ENCODE measurements at regions not wholly inside any gene's neighbourhood (a gene's known extent, or its start where the extent isn't known, plus 50 kb on each side); places are given as distances from the start of the nearest gene placed in this dataset.

- BruUV-seq (replicated peaks) = no TSS peak
- no peak for TF ChIP-seq MAX (IDR thresholded peaks at IDR 0.05)
- TF ChIP-seq ELF1 (IDR thresholded peaks at IDR 0.05; ENCODE audit: borderline replicate concordance, low read depth) = no peak
- no peak for TF ChIP-seq EZH2phosphoT487 (IDR thresholded peaks at IDR 0.05; ENCODE audit: borderline replicate concordance)
- TF ChIP-seq POLR2AphosphoS5 (IDR thresholded peaks at IDR 0.05; ENCODE audit: low read depth, low read length) = no peak
- no peak for TF ChIP-seq POLR2A (IDR thresholded peaks at IDR 0.05; ENCODE audit: borderline replicate concordance, extremely low read depth, insufficient read depth, insufficient read length)
- no peak for TF ChIP-seq REST (IDR thresholded peaks at IDR 0.05; ENCODE audit: low read depth)
- TF ChIP-seq CBX3 (IDR thresholded peaks at IDR 0.05; ENCODE audit: low read depth) = no peak
- no peak for TF ChIP-seq ATF3 (IDR thresholded peaks at IDR 0.05)
- TF ChIP-seq SIN3A (IDR thresholded peaks at IDR 0.05; ENCODE audit: low read depth) = no peak
- no peak for TF ChIP-seq JUND (IDR thresholded peaks at IDR 0.05)
- TF ChIP-seq EZH2 (IDR thresholded peaks at IDR 0.05) = no peak
These were observed 1574.3 kb upstream of the ZEB2 start for GRCh38 chr2:146094185-146094584.

More at GRCh38 chr2:146094185-146094584, 1574.3 kb upstream of the ZEB2 start:
- Histone ChIP-seq H3K27ac (ENCODE audit: low read depth, low read length) (no peak overlapping the region), H3K9me2 (ENCODE audit: insufficient read depth) (no peaks in the 10 kb centered on the region), H3K79me2 (ENCODE audit: insufficient read depth, low read length) (no peaks in the 10 kb centered on the region), H4K20me1 (ENCODE audit: insufficient read depth) (no peaks in the 10 kb centered on the region; the same call in 1 of the 2 replicates), H3K27me3 (ENCODE audit: insufficient read depth, low read length) (no peaks in the 10 kb centered on the region), H3K36me3 (ENCODE audit: control insufficient read depth in 1 of 2, insufficient read depth in 2 of 2, low read length in 2 of 2) (no peaks in the 10 kb centered on the region), H3K9ac (ENCODE audit: low read length) (no peak overlapping the region), H3K4me1 (ENCODE audit: control insufficient read depth in 1 of 2, insufficient read depth in 2 of 2, low read length in 2 of 2) (no peaks in the 10 kb centered on the region), H3K4me3 (replicated peaks in 1 of 2; ENCODE audit: low read depth in 1 of 2, low read length in 2 of 2) (no peak overlapping the region), H2AFZ (ENCODE audit: low read depth, low read length, poor library complexity, severe bottlenecking) (no peak overlapping the region), H3K9me3 (ENCODE audit: control insufficient read depth in 1 of 2, insufficient read depth in 1 of 2, low read depth in 1 of 2, low read length in 2 of 2) (peaks cover 9 to 10% of the 10 kb centered on the region in 2 experiments; a peak in 3 of 4 replicates), H3K4me2 (ENCODE audit: low read length) (no peak overlapping the region)
- ATAC-seq = no peak
- ChIA-PET RAD21 (ENCODE audit: low non-redundant PET in 1 of 2, low total read pairs in 2 of 2, uncharacterized antibody in 2 of 2, unreplicated experiment in 2 of 2) (no interaction called here), CTCF (no interaction called here), POLR2A (no interaction called here)
- intact Hi-C loops (cut with micrococcal nuclease) = no loop called here
- DNase-seq (ENCODE audit: low read depth, low spot score) = no peak
